ENCODE measurements at regions not wholly inside any gene's neighbourhood (a gene's known extent, or its start where the extent isn't known, plus 50 kb on each side); places are given as distances from the start of the nearest gene placed in this dataset.
A peak's percentile ranks its signal among the peaks of the same experiment; 100 is the strongest.
"Not testable (repeated sequence)": the region's sequence is repeated elsewhere in the genome, so short reads cannot be mapped to it uniquely, and the experiment has no call there.

DNA sequence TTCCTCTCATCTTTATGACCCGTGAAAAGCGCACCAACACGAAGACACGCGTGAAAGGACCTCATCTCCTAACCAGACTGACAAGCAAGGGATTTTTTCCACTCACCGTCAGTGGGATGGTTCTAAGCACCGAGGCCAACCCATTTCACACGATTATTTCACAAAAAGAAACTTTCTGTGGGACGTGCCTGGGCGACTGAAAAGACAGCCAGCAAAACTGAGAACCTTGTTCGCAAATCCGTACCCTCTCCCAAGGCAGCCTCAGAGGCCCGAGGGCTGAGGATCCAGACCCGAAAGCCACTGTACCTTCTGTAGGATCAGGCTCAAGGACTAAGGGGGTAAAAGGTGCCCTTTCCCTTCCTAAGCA lies 84.9 kb upstream of the METTL9 start:
- 89% methylated on average over 4 of the region's 14 CpGs for WGBS (ENCODE audit: insufficient coverage)
- not testable (repeated sequence) for H3K27ac ChIP-seq (ENCODE audit: low read depth, low read length); DNase-seq (ENCODE audit: low read depth in 4 of 6, low spot score in 6 of 6); H3K4me3 ChIP-seq (ENCODE audit: low read depth, low read length); H3K9me3 ChIP-seq (ENCODE audit: control insufficient read depth, insufficient read depth, low read length); H3K27me3 ChIP-seq (ENCODE audit: control insufficient read depth, insufficient read depth, low read length)
- Histone ChIP-seq H3K4me1 (ENCODE audit: control insufficient read depth, insufficient read depth, low read length) (peaks cover 66% of the 10 kb centered on the region), H3K36me3 (ENCODE audit: control insufficient read depth, insufficient read depth, low read length) (peaks cover 28% of the 10 kb centered on the region)

DNA sequence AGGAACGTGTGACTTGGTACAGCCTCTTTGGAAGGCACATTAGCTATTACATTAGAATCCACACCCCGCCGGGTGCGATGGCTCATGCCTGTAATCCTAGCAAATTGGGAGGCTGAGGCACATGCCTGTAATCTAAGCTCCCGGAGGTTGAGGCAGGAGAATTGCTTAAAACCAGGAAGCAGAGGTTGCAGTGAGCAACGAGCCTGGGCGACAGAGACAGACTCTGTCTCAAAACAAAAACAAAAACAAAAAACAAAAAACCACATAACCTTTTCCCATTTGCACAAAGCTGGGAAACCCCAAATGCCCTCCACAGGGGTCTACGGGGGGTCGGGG lies 82.7 kb upstream of the METTL9 start:
- H3K4me1 ChIP-seq (ENCODE audit: control insufficient read depth, insufficient read depth, low read length) = peaks cover 59% of the 10 kb centered on the region
- not testable (repeated sequence) for H3K4me3 ChIP-seq (ENCODE audit: low read depth, low read length)

DNA sequence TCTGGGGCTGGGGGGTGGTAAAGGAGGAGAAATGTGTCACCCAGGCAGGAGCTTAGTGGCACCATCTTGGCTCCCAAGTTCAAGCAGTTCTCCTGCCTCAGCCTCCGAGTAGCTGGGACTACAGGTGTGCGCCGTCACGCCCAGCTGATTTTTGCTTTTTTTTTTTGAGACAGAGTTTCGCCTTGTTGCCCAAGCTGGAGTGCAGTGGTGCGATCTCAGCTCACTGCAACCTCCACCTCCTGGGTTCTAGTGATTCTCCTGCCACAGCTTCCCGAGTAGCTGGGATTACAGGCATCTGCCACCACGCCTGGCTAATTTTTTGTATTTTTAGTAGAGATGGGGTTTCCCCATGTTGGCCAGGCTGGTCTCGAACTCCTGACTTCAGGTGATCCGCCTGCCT lies 82.1 kb upstream of the METTL9 start:
- H3K36me3 ChIP-seq (ENCODE audit: control insufficient read depth, insufficient read depth, low read length) = peaks cover 13% of the 10 kb centered on the region
- not testable (repeated sequence) for H3K9me3 ChIP-seq (ENCODE audit: control insufficient read depth, insufficient read depth, low read length); DNase-seq (ENCODE audit: low read depth in 4 of 6, low spot score in 6 of 6); H3K4me3 ChIP-seq (ENCODE audit: low read depth, low read length); H3K27ac ChIP-seq (ENCODE audit: low read depth, low read length); H3K27me3 ChIP-seq (ENCODE audit: control insufficient read depth, insufficient read depth, low read length)
- 88% methylated on average over 6 of the region's 10 CpGs for WGBS (ENCODE audit: insufficient coverage)
- peaks cover 57% of the 10 kb centered on the region for H3K4me1 ChIP-seq (ENCODE audit: control insufficient read depth, insufficient read depth, low read length)

More for the DNA sequence above, 82.7 kb upstream of the METTL9 start:
- not testable (repeated sequence) for H3K9me3 ChIP-seq (ENCODE audit: control insufficient read depth, insufficient read depth, low read length); H3K27ac ChIP-seq (ENCODE audit: low read depth, low read length); DNase-seq (ENCODE audit: low read depth in 4 of 6, low spot score in 6 of 6); H3K27me3 ChIP-seq (ENCODE audit: control insufficient read depth, insufficient read depth, low read length)
- H3K36me3 ChIP-seq (ENCODE audit: control insufficient read depth, insufficient read depth, low read length) = peaks cover 19% of the 10 kb centered on the region
- WGBS (ENCODE audit: insufficient coverage) = no CpG with 5 or more reads among the region's 9 CpGs

DNA sequence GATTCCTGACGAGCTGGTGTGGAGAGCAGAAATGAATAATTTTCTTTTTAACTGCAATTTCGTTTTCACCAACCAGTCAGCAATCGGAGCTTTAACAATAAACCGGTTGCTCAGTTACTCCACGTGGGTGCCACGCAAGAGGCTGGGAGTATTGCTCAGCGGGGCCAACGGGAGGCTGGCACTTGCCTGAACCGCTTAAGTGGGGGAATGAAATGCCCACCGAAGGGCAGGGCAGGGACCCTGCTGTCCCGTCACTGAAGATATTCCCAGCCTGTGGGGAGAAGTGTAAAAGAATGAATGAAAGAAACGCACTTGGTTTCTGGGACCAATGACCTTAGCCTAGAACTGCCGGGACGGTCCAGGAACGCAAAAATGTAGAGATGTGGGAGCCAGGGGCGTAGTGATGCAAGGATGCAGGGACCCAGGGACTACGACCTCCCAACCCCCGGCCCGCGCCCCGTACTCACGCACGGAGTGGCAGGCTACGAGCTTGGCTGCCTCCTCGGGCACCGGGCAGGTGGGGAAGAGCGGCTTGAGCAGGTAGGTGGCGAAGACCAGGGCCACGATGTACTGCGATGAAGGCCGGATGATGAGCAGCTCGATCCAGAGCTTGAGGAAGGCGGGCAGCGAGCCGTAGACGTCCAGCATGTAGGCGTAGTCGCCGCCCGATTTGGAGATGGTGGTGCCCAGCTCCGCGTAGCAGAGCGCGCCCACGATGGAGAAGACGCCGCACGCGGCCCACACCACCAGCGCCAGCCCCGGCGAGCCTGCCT lies 79.8 kb upstream of the METTL9 start:
- not testable (repeated sequence) for DNase-seq (ENCODE audit: low read depth in 4 of 6, low spot score in 6 of 6); H3K27me3 ChIP-seq (ENCODE audit: control insufficient read depth, insufficient read depth, low read length); H3K36me3 ChIP-seq (ENCODE audit: control insufficient read depth, insufficient read depth, low read length); H3K9me3 ChIP-seq (ENCODE audit: control insufficient read depth, insufficient read depth, low read length)
- Histone ChIP-seq H3K27ac (ENCODE audit: low read depth, low read length) (peak overlapping the region; percentile 64), H3K4me1 (ENCODE audit: control insufficient read depth, insufficient read depth, low read length) (peaks cover 41% of the 10 kb centered on the region), H3K4me3 (ENCODE audit: low read depth, low read length) (peak overlapping the region; percentile 56)
- 0% methylated on average over 23 of the region's 52 CpGs for WGBS (ENCODE audit: insufficient coverage)

DNA sequence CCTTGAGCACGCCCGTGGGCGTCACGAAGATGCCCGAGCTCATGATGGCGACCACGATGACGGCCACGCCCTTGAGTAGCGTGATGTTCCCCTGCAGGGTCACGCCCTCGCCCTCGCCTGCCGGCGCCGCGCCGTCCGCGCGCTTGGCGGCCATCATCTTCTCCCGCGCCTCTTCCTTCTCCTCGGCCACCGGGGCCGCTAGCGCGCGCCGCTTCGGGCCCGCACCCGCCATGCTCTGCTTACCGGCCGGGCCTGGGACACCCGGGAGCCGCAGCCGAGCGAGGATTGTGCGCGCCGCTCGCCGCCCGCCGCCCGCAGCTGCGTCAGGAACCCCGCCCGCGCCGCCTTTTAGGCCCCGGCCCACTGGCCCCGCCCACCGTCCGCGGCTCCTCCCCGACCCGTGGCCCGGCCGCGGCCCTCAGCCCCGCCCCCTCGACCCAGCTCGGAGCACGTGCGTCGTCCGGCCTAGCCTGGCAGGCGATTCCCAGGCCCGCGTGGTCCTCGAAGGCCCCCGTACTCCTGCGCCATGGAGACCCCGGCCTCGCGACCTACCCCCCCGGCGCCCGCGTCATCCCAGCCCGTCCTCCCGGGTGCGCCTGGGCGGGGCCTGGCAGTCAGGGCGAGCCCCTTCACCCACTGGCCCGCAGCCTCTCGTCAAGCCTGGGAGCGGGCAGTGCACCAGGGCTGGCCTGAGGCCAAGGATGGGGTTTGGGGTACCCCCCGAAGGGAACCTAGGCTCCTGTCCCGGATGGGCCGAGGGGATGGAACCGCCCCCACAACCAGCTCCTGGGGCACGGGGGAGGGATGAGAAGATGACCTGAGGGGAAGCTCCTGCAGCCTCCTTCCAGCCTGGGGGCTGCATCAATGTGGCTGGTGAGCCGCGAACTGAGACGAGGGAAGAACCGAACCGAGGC lies 79.0 kb upstream of the METTL9 start:
- H3K36me3 ChIP-seq (ENCODE audit: control insufficient read depth, insufficient read depth, low read length); H3K9me3 ChIP-seq (ENCODE audit: control insufficient read depth, insufficient read depth, low read length); H3K27me3 ChIP-seq (ENCODE audit: control insufficient read depth, insufficient read depth, low read length): not testable (repeated sequence)
- peak; percentile 86 to 99 (median 96) for DNase-seq (ENCODE audit: low read depth in 4 of 6, low spot score in 6 of 6)
- Histone ChIP-seq H3K4me1 (ENCODE audit: control insufficient read depth, insufficient read depth, low read length) (peaks cover 36% of the 10 kb centered on the region), H3K27ac (ENCODE audit: low read depth, low read length) (peak overlapping the region; percentile 81), H3K4me3 (ENCODE audit: low read depth, low read length) (peak overlapping the region; percentile 36)
- WGBS (ENCODE audit: insufficient coverage) = under 1% methylated on average over 87 of the region's 101 CpGs

DNA sequence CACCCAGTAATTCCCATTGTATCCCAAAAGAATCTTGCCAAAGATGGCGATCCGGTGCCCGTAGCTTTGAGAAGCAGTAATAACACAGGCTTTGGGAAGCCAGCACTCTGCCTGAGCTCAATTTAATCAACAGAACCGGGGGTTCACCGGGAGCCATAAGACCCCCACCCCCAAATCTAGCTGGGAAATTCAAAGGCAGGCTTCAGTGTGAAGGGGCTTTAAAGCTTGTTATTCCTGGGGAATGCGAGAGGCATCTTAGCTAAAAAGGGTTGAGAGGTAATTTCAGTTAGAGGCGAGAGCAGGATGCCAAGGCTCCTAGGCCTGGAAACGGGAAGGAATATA lies 78.4 kb upstream of the METTL9 start:
- not testable (repeated sequence) for H3K9me3 ChIP-seq (ENCODE audit: control insufficient read depth, insufficient read depth, low read length); H3K36me3 ChIP-seq (ENCODE audit: control insufficient read depth, insufficient read depth, low read length); H3K4me3 ChIP-seq (ENCODE audit: low read depth, low read length); H3K27me3 ChIP-seq (ENCODE audit: control insufficient read depth, insufficient read depth, low read length)
- peak in 2 of 6 donors; percentile 51 to 57 for DNase-seq (ENCODE audit: low read depth in 4 of 6, low spot score in 6 of 6)
- Histone ChIP-seq H3K4me1 (ENCODE audit: control insufficient read depth, insufficient read depth, low read length) (peaks cover 42% of the 10 kb centered on the region), H3K27ac (ENCODE audit: low read depth, low read length) (peak overlapping the region; percentile 81)
- 15% methylated on average over 4 of the region's 8 CpGs for WGBS (ENCODE audit: insufficient coverage)

DNA sequence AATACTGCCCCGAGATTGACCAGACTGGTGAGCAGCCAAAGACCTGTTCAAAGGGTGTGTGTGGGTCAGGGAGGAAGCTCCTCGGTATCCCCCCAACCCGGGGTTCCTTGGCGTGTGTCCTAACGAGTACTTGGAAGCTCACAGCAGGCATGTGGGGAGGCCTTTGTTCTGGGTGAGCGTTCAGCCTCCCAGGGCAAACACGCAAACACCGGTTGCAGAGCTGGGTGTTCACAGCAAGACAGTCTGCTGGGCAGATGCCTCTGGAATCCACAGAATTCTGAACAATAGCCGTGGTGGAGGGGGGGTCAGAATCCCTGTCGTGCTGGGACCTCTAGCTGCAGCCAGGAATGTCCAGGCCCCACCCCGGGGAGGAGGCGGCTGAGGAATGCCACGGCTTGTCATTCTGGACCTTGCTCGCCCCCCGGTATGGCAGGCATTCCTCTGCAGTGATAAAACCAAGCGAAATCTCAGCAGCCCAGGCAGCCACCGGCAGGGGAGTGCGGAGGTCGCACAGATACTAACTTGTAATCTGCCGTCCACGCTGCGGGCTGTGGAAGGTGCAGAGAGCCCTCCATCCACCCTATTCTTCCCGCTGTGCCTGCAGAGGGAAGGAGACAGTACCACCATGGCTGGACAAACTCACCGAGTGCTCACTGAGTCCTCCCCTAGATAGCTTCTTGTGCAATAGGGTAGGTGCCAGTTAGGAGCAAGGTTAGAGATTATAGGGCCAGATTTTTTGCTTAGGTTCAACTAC lies 77.8 kb upstream of the METTL9 start:
- H3K27me3 ChIP-seq (ENCODE audit: control insufficient read depth, insufficient read depth, low read length); H3K9me3 ChIP-seq (ENCODE audit: control insufficient read depth, insufficient read depth, low read length); H3K36me3 ChIP-seq (ENCODE audit: control insufficient read depth, insufficient read depth, low read length); H3K4me3 ChIP-seq (ENCODE audit: low read depth, low read length): not testable (repeated sequence)
- peaks cover 47% of the 10 kb centered on the region for H3K4me1 ChIP-seq (ENCODE audit: control insufficient read depth, insufficient read depth, low read length)
- peak overlapping the region; percentile 81 for H3K27ac ChIP-seq (ENCODE audit: low read depth, low read length)
- WGBS (ENCODE audit: insufficient coverage) = 8% methylated on average over 12 of the region's 24 CpGs
- peak in 2 of 6 donors; percentile 81 to 87 for DNase-seq (ENCODE audit: low read depth in 4 of 6, low spot score in 6 of 6)

DNA sequence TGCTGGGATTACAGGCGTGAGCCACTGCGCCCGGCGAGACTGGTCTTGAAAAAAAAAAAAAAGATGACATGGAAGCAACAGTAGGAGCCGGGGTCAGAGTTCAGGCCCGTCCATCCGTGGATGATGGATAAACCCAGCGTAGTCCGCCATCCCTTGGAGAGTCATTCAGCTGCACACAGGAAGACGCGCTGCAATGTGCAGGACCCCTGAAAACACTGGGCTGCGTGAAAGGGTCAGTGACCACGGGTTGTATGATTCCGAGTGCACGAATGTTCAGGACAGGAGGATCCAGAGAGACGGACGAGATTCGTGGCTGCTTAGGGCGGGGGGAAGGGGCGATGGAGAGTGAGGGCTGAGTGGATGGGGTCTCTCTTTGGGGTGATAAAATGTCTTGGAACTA lies 76.5 kb upstream of the METTL9 start:
- H3K4me1 ChIP-seq (ENCODE audit: control insufficient read depth, insufficient read depth, low read length) = peaks cover 56% of the 10 kb centered on the region
- not testable (repeated sequence) for H3K27me3 ChIP-seq (ENCODE audit: control insufficient read depth, insufficient read depth, low read length); H3K9me3 ChIP-seq (ENCODE audit: control insufficient read depth, insufficient read depth, low read length); H3K27ac ChIP-seq (ENCODE audit: low read depth, low read length); DNase-seq (ENCODE audit: low read depth in 4 of 6, low spot score in 6 of 6); H3K4me3 ChIP-seq (ENCODE audit: low read depth, low read length); H3K36me3 ChIP-seq (ENCODE audit: control insufficient read depth, insufficient read depth, low read length)
- WGBS (ENCODE audit: insufficient coverage) = 68% methylated on average over 18 of the region's 20 CpGs

DNA sequence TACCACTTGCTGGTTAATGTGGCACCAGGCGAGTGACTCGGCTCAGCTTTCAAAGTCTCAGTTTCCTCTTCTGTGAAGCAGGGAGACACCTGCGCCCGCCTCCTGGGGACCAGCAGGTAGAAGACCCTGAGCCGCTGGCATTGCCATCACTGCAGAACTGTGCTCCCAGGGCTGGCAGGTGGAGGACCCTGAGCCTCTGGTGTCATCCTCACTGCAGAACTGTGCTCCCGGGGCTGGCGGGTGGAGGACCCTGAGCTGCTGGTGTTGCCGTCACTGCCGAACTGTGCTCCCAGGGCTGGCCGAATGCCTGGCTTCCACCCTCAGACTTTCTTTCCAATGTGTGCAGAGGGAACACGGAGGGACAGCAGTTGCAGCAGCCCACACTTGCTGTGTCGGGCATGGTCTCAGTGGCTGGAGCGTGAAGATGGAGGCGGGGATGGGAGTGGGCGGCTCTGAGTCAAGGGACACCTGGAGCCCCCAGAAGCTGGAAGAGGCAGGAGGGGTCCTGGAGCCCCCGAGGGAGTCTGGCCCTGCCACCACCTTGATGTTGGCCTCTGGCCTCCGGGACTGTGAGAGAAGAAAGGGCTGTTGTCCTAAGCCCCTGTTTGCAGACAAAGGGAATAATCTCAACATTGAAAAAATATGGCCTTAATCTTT lies 75.8 kb upstream of the METTL9 start:
- 87% methylated on average over 17 of the region's 17 CpGs for WGBS (ENCODE audit: insufficient coverage)
- Histone ChIP-seq H3K4me1 (ENCODE audit: control insufficient read depth, insufficient read depth, low read length) (peaks cover 49% of the 10 kb centered on the region), H3K27me3 (ENCODE audit: control insufficient read depth, insufficient read depth, low read length) (no peaks in the 10 kb centered on the region), H3K36me3 (ENCODE audit: control insufficient read depth, insufficient read depth, low read length) (no peaks in the 10 kb centered on the region), H3K27ac (ENCODE audit: low read depth, low read length) (no peak overlapping the region), H3K9me3 (ENCODE audit: control insufficient read depth, insufficient read depth, low read length) (no peaks in the 10 kb centered on the region), H3K4me3 (ENCODE audit: low read depth, low read length) (no peak overlapping the region)
- no peak for DNase-seq (ENCODE audit: low read depth in 4 of 6, low spot score in 6 of 6)

Data from spinal cord (tissue), 9 donors.